DOHH2 (cell line): ENCODE measurements at regions not wholly inside any gene's neighbourhood (a gene's known extent, or its start where the extent isn't known, plus 50 kb on each side); places are given as distances from the start of the nearest gene placed in this dataset.

Experiments used
- H3F3A ChIP-seq: fragments of 200-600 bp; sonication (generic), shearing (Covaris generic); 2 replicates; pipeline ENCODE4 v1.6.0; 2016; ENCODE audit warnings: antibody characterized with exemption, mild to moderate bottlenecking; ENCODE audit not compliant: control insufficient read depth, insufficient read depth
- H3K27ac ChIP-seq: fragments of 200-600 bp; sonication (generic); 2 replicates; pipeline ENCODE4 v1.5.1; 2014; ENCODE audit warnings: low read depth, mild to moderate bottlenecking, low read length, moderate library complexity
- H3K27me3 ChIP-seq: fragments of 200-600 bp; sonication (generic); 2 replicates; pipeline ENCODE4 v1.6.1; 2014; ENCODE audit warnings: mild to moderate bottlenecking, low read length, mixed read lengths; ENCODE audit not compliant: control insufficient read depth
- H3K36me3 ChIP-seq: fragments of 200-600 bp; sonication (generic); 2 replicates; pipeline ENCODE4 v1.6.1; 2014; ENCODE audit warnings: mild to moderate bottlenecking, low read length, moderate library complexity, mixed read lengths; ENCODE audit not compliant: control insufficient read depth
- H3K4me1 ChIP-seq: fragments of 200-600 bp; sonication (generic); 2 replicates; pipeline ENCODE4 v1.6.1; 2014; ENCODE audit warnings: mild to moderate bottlenecking, low read length, mixed read lengths; ENCODE audit not compliant: control insufficient read depth
- H3K4me2 ChIP-seq: fragments of 200-600 bp; sonication (generic); 2 replicates; pipeline ENCODE4 v1.6.0; 2014; ENCODE audit warnings: mild to moderate bottlenecking, low read length, moderate library complexity
- H3K4me3 ChIP-seq: fragments of 200-600 bp; sonication (generic); 2 replicates; pipeline ENCODE4 v1.5.1; 2014; ENCODE audit warnings: mild to moderate bottlenecking, low read length, mixed read lengths
- H3K79me2 ChIP-seq: fragments of 200-600 bp; sonication (generic); 2 replicates; pipeline ENCODE4 v1.6.1; 2014; ENCODE audit warnings: mild to moderate bottlenecking, low read length, mixed read lengths; ENCODE audit not compliant: control insufficient read depth
- H3K9me2 ChIP-seq: fragments of 200-600 bp; sonication (generic); replicated peaks from 2 replicates; pipeline ENCODE4 v1.6.1; 2014; ENCODE audit warnings: mild to moderate bottlenecking, low read length, mixed read lengths; ENCODE audit not compliant: control insufficient read depth
- H3K9me3 ChIP-seq: fragments of 200-600 bp; sonication (generic); 2 replicates; pipeline ENCODE4 v1.6.1; 2014; ENCODE audit warnings: antibody characterized with exemption, low read length, mixed read lengths; ENCODE audit not compliant: control insufficient read depth, insufficient read depth
- H4K20me1 ChIP-seq: fragments of 200-600 bp; sonication (generic); 2 replicates; pipeline ENCODE4 v1.6.0; 2014; ENCODE audit warnings: low read depth, mild to moderate bottlenecking, antibody characterized with exemption, low read length, moderate library complexity; ENCODE audit not compliant: control insufficient read depth, insufficient read depth
- CTCF ChIP-seq: fragments of 200-600 bp; sonication (generic); IDR thresholded peaks from one replicate; pipeline ENCODE4 v1.5.1; 2014; ENCODE audit warnings: antibody characterized with exemption, mild to moderate bottlenecking, low read depth, low read length; ENCODE audit not compliant: poor library complexity, severe bottlenecking
- EZH2phosphoT487 ChIP-seq: fragments of 200-600 bp; sonication (generic); IDR thresholded peaks from 2 replicates; pipeline ENCODE4 v1.6.1; 2017; ENCODE audit warnings: borderline replicate concordance, mild to moderate bottlenecking, antibody characterized with exemption, low read length, moderate library complexity, mixed read lengths

- H3K9me2 ChIP-seq, result no peaks in the 10 kb centered on the region
- TF ChIP-seq CTCF (no peak), EZH2phosphoT487 (no peak)
- H3K4me1 ChIP-seq, result no peaks in the 10 kb centered on the region
- no peaks in the 10 kb centered on the region for H3K9me3 ChIP-seq
- no peak overlapping the region for H3K4me2 ChIP-seq
- H3K79me2 ChIP-seq, result no peaks in the 10 kb centered on the region
- H4K20me1 ChIP-seq, result no peaks in the 10 kb centered on the region
- no peaks in the 10 kb centered on the region for H3K36me3 ChIP-seq
- no peaks in the 10 kb centered on the region for H3F3A ChIP-seq
- H3K27ac ChIP-seq, result no peak overlapping the region
- H3K27me3 ChIP-seq, result no peaks in the 10 kb centered on the region
- no peak overlapping the region for H3K4me3 ChIP-seq
Measured at GRCh38 chr2:16123856-16124780, 183.8 kb downstream of the MYCN start.

DNA sequence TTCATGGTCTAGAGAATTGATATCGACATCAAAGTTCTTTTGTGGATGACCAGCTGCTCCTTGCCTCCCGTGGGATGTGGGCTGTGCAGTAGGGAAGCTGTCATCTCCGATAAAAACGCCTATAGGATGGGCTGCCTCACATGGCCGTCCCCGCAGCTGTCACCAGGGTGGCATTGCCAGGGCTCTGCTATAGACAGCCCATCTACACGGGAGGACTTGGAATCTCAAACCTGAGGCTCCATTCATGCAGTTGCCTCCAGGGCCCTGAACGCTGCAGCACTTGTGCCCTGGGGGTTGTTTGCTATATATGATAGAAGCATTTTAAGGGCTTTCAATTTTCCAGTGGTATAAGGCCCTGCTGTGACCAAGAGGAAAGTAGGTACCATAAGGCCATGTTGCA is 183.1 kb downstream of the MYCN start:
- TF ChIP-seq CTCF (no peak), EZH2phosphoT487 (no peak)
- Histone ChIP-seq H3F3A (no peaks in the 10 kb centered on the region), H3K9me2 (no peaks in the 10 kb centered on the region), H3K9me3 (no peaks in the 10 kb centered on the region), H3K79me2 (no peaks in the 10 kb centered on the region), H3K27ac (no peak overlapping the region), H3K36me3 (no peaks in the 10 kb centered on the region), H4K20me1 (no peaks in the 10 kb centered on the region), H3K4me3 (no peak overlapping the region), H3K4me1 (no peaks in the 10 kb centered on the region), H3K4me2 (no peak overlapping the region), H3K27me3 (no peaks in the 10 kb centered on the region)

- Histone ChIP-seq H3K9me3 (no peaks in the 10 kb centered on the region), H3K27me3 (no peaks in the 10 kb centered on the region), H3F3A (no peaks in the 10 kb centered on the region), H4K20me1 (no peaks in the 10 kb centered on the region), H3K79me2 (no peaks in the 10 kb centered on the region), H3K4me1 (no peaks in the 10 kb centered on the region), H3K4me2 (no peak overlapping the region), H3K9me2 (no peaks in the 10 kb centered on the region), H3K27ac (no peak overlapping the region), H3K36me3 (no peaks in the 10 kb centered on the region), H3K4me3 (no peak overlapping the region)
- TF ChIP-seq EZH2phosphoT487, result no peak
- TF ChIP-seq CTCF, result no peak
Measured at GRCh38 chr2:16122556-16122955, 182.2 kb downstream of the MYCN start.
